CD14-positive monocyte (primary cell): ENCODE measurements at regions not wholly inside any gene's neighbourhood (a gene's known extent, or its start where the extent isn't known, plus 50 kb on each side); places are given as distances from the start of the nearest gene placed in this dataset.

ENCODE experiments used
- DNase-seq, 3 donors: peaks; one replicate each; pipeline ENCODE4 v3.0.0-alpha.2; 2011 to 2022
- H2AFZ ChIP-seq: 2 replicates; pipeline ENCODE4 v1.6.0; 2012; ENCODE audit warnings: mild to moderate bottlenecking, low read depth, low read length, inconsistent platforms; ENCODE audit not compliant: insufficient read depth, poor library complexity, severe bottlenecking
- H3K27ac ChIP-seq, 2 donors: 1 replicate in 1 of 2; 2 replicates in 1 of 2; pipeline ENCODE4 v1.5.1; 2012 to 2013; ENCODE audit warnings: low read length in 2 of 2, control low read depth in 1 of 2, inconsistent platforms in 1 of 2, low read depth in 1 of 2, mild to moderate bottlenecking in 1 of 2
- H3K27me3 ChIP-seq, 2 donors: one replicate each; pipeline versions ENCODE4 v1.6.0 to v1.6.1; 2011 to 2013; ENCODE audit warnings: low read length in 2 of 2; ENCODE audit not compliant: control insufficient read depth in 2 of 2, insufficient read depth in 2 of 2
- H3K36me3 ChIP-seq, 2 donors: replicated peaks in 1 of 2; 1 replicate in 1 of 2; 2 replicates in 1 of 2; pipeline versions ENCODE4 v1.5.1 to v1.6.1; 2012 to 2013; ENCODE audit warnings: low read length in 2 of 2, control low read depth in 1 of 2, inconsistent platforms in 1 of 2, mild to moderate bottlenecking in 1 of 2; ENCODE audit not compliant: insufficient read depth in 2 of 2, control insufficient read depth in 1 of 2
- H3K4me1 ChIP-seq, 2 donors: 1 replicate in 1 of 2; 2 replicates in 1 of 2; pipeline versions ENCODE4 v1.5.1 to v1.6.1; 2012 to 2013; ENCODE audit warnings: low read length in 2 of 2, control low read depth in 1 of 2, inconsistent platforms in 1 of 2, mild to moderate bottlenecking in 1 of 2, moderate library complexity in 1 of 2; ENCODE audit not compliant: insufficient read depth in 2 of 2, control insufficient read depth in 1 of 2
- H3K4me2 ChIP-seq: replicated peaks from 2 replicates; pipeline ENCODE3; 2012; ENCODE audit warnings: low read length, moderate library complexity, mild to moderate bottlenecking; ENCODE audit not compliant: poor library complexity, severe bottlenecking; ENCODE audit errors: extremely low read depth
- H3K4me3 ChIP-seq, 3 experiments: fragments of 200-600 bp in 1 of 3; sonication (generic) in 1 of 3; replicated peaks in 1 of 3; 1 replicate in 2 of 3; 2 replicates in 1 of 3; pipeline ENCODE4 v1.5.1; 2011 to 2013; ENCODE audit warnings: low read length in 3 of 3, mild to moderate bottlenecking in 3 of 3, control low read depth in 2 of 3, low read depth in 2 of 3, inconsistent platforms in 1 of 3, moderate library complexity in 1 of 3
- H3K79me2 ChIP-seq: 2 replicates; pipeline ENCODE4 v1.6.0; 2012; ENCODE audit warnings: mild to moderate bottlenecking, control low read depth, inconsistent platforms, low read length, moderate library complexity; ENCODE audit not compliant: insufficient read depth
- H3K9ac ChIP-seq: 2 replicates; pipeline ENCODE4 v1.6.0; 2017; ENCODE audit warnings: low read length, mild to moderate bottlenecking; ENCODE audit not compliant: insufficient read depth, poor library complexity, severe bottlenecking
- H3K9me3 ChIP-seq, 2 donors: replicated peaks in 1 of 2; 1 replicate in 1 of 2; 2 replicates in 1 of 2; pipeline versions ENCODE4 v1.5.1 to v1.6.1; 2012 to 2013; ENCODE audit warnings: low read length in 2 of 2, control low read depth in 1 of 2; ENCODE audit not compliant: control insufficient read depth in 1 of 2, insufficient read depth in 1 of 2
- H4K20me1 ChIP-seq: 2 replicates; pipeline ENCODE4 v1.6.0; 2012; ENCODE audit warnings: mild to moderate bottlenecking, low read length, control low read depth, moderate library complexity; ENCODE audit not compliant: insufficient read depth
- H3K27ac Mint-ChIP-seq, 7 donors: one replicate each; pipeline ENCODE4 v1.8.0; 2020; ENCODE audit warnings: mild to moderate bottlenecking in 7 of 7, mixed read lengths in 7 of 7, moderate library complexity in 6 of 7, inconsistent platforms in 2 of 7
- H3K27me3 Mint-ChIP-seq, 3 donors: one replicate each; pipeline ENCODE4 v1.8.0; 2021 to 2022; ENCODE audit warnings: low read depth in 3 of 3, mild to moderate bottlenecking in 3 of 3, mixed read lengths in 3 of 3, moderate library complexity in 3 of 3, inconsistent platforms in 1 of 3
- H3K36me3 Mint-ChIP-seq, 2 donors: one replicate each; pipeline ENCODE4 v1.8.0; 2020; ENCODE audit warnings: mixed read lengths in 2 of 2, inconsistent platforms in 1 of 2, mild to moderate bottlenecking in 1 of 2
- H3K4me1 Mint-ChIP-seq: one replicate; pipeline ENCODE4 v1.8.0; 2020; ENCODE audit warnings: mild to moderate bottlenecking, mixed read lengths
- H3K4me3 Mint-ChIP-seq, 2 donors: one replicate each; pipeline ENCODE4 v1.8.0; 2020; ENCODE audit warnings: mild to moderate bottlenecking in 2 of 2, mixed read lengths in 2 of 2, moderate library complexity in 1 of 2
- H3K9me3 Mint-ChIP-seq, 7 donors: one replicate each; pipeline ENCODE4 v1.8.0; 2020 to 2022; ENCODE audit warnings: mixed read lengths in 7 of 7, mild to moderate bottlenecking in 6 of 7, moderate library complexity in 6 of 7, inconsistent platforms in 2 of 7
- CTCF ChIP-seq: fragments of 200-600 bp; IDR thresholded peaks from one replicate; pipeline ENCODE4 v1.8.0; 2022; ENCODE audit warnings: antibody characterized with exemption, mild to moderate bottlenecking
- WGBS: methylation state at CpG from one replicate; pipeline ENCODE4 v1.1.5; 2013; ENCODE audit warnings: missing lambda C conversion rate; ENCODE audit not compliant: insufficient coverage; 5-methylcytosine and 5-hydroxymethylcytosine counted together
- intact Hi-C, 2 donors: fragments of 100-400 bp; cut with micrococcal nuclease; formaldehyde crosslinking; loops; one replicate each; pipeline versions ENCODE4 v1.15.0 to v1.15.1; 2023

GRCh38 chr9:12350775-12351174, 342.4 kb upstream of the TYRP1 start:
- no peaks in the 10 kb centered on the region for H3K4me1 ChIP-seq
- no peak for DNase-seq
- Mint-ChIP-seq H3K4me1 (no peaks in the 10 kb centered on the region), H3K27me3 (peaks cover 0 to 2% (median 2%) of the 10 kb centered on the region in 3 donors), H3K36me3 (no peaks in the 10 kb centered on the region), H3K9me3 (peaks cover 0 to 1% (median 0%) of the 10 kb centered on the region in 7 donors), H3K27ac (no peak overlapping the region), H3K4me3 (no peak overlapping the region)
- H4K20me1 ChIP-seq = no peaks in the 10 kb centered on the region
- no peak overlapping the region for H2AFZ ChIP-seq
- intact Hi-C loops = no loop called here
- no peaks in the 10 kb centered on the region for H3K9me3 ChIP-seq
- no peak overlapping the region for H3K9ac ChIP-seq
- no peak for TF ChIP-seq CTCF
- WGBS = no CpG with 5 or more reads among the region's 1 CpG
- no peaks in the 10 kb centered on the region for H3K79me2 ChIP-seq
- H3K27ac ChIP-seq = no peak overlapping the region
- H3K4me2 ChIP-seq = no peak overlapping the region
- no peak overlapping the region for H3K4me3 ChIP-seq
- H3K27me3 ChIP-seq = no peaks in the 10 kb centered on the region
- H3K36me3 ChIP-seq = no peaks in the 10 kb centered on the region

- Histone ChIP-seq H3K27me3 (no peaks in the 10 kb centered on the region), H3K27ac (no peak overlapping the region), H3K4me3 (no peak overlapping the region), H3K4me1 (no peaks in the 10 kb centered on the region), H2AFZ (no peak overlapping the region), H3K9me3 (no peaks in the 10 kb centered on the region), H4K20me1 (no peaks in the 10 kb centered on the region), H3K79me2 (no peaks in the 10 kb centered on the region), H3K9ac (no peak overlapping the region), H3K36me3 (no peaks in the 10 kb centered on the region), H3K4me2 (no peak overlapping the region)
- no peak for TF ChIP-seq CTCF
- Mint-ChIP-seq H3K27ac (no peak overlapping the region), H3K4me1 (no peaks in the 10 kb centered on the region), H3K9me3 (peaks cover 0 to 1% (median 0%) of the 10 kb centered on the region in 7 donors), H3K27me3 (peaks cover 0 to 2% (median 2%) of the 10 kb centered on the region in 3 donors), H3K36me3 (no peaks in the 10 kb centered on the region), H3K4me3 (no peak overlapping the region)
- no peak for DNase-seq
- 78% methylated on average over 2 of the region's 3 CpGs for WGBS
- intact Hi-C loops = no loop called here
Measured at GRCh38 chr9:12351293-12352044, 341.7 kb upstream of the TYRP1 start.
